HG03565 (cell line): ENCODE measurements at regions not wholly inside any gene's neighbourhood (a gene's known extent, or its start where the extent isn't known, plus 50 kb on each side); places are given as distances from the start of the nearest gene placed in this dataset.

Experiments used
- ATAC-seq: cut with Tn5 transposase; IDR thresholded peaks from one replicate; pipeline ENCODE4 v1.9.1; 2021; ENCODE audit warnings: mild to moderate bottlenecking, moderate library complexity; ENCODE audit not compliant: unreplicated experiment

- no peak for ATAC-seq
Measured at GRCh38 chr4:54542119-54542438, 115.7 kb upstream of the KIT start.

DNA sequence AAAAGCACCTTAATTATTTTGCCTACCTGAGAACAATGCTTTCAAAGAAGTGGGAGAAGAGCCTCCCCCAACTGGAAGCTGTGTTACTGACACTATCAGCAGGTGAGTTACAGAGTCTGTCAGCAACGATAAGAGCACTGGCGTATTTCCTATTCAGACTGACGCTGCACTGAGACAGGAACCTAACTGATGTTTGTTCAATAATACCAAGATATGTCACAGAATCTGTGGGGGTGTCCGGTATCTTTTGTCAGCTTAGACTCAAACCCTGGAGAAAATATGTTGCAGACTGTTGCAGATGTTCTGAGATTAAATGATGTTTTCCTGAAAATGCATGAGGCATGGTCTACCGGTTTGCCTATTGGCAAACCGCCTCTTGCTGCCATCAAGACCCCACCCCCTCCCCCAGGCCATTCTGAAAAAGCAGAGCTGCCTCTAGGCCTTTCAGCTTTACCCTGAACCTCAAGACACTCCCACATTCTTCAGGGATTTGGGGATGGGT lies 115.2 kb upstream of the KIT start:
- ATAC-seq: no peak

DNA sequence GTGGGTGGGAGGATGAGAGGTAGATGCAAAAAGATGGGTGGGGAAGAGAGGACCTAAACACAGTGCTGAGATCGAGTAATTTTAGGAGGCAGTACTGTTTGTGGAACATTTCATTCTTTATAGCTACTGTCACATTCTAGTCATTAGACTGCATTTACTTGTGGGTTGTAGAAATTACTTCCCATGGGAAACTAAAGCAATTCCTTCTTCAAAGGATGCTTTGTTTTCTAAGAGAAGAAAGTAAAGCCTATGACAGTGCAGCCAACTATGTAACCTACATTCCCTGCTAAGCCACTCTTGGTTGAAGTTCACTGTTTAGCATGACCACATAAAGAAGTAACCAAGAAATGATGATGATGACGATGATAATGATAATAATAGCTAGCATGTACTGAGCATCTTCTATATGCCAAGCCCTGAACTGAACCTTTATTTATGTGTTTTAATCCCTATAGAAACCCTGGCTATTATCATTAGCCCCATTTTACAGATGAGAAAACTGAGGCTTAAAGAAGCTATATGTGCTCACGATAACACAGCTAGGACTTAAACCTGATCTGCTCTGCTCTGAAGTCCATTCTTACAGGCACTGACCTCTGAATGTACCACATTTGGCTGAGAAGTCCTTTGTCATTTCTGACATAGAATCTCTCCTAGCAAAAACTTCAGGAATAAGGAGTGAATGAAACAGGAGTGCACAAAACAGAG lies 114.5 kb upstream of the KIT start:
- ATAC-seq: no peak

DNA sequence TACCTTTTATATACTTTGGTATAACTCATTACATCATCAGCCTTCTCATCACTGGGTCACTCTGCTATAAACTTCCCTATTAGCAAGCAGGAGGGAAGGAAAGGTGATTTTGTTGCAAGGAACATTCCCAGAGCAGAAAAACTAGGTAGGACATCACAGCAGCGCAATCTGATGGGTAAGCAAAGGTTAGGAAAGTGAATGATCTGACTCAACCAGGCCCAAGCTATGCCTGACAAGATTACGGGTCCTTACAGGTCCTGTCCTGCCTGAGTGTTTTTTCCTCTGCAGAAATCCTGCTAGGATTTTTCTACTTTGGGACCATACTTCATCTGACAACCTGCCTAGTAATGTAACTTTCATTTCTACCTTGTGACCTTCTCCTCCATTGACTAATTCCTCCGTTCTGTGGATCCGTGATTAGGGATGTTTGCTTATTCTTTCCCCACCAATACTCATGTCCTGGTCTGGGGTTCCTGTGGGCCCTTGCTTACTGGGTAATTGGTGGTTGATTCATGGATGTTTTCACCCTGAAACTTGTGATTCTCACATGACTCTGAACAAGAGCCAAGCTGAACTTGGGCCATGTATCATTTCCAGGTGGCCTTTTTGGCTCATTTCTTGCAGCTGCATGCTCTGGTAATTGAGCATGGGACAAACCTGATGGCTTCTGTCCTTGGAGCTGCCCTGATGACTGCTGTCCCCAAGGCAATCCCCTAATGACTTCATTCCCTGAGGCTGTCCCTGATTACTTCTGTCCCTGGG lies 111.9 kb upstream of the KIT start:
- ATAC-seq: no peak

- peak; percentile 68 for ATAC-seq
Measured at GRCh38 chr4:54547299-54548097, 110.3 kb upstream of the KIT start.

DNA sequence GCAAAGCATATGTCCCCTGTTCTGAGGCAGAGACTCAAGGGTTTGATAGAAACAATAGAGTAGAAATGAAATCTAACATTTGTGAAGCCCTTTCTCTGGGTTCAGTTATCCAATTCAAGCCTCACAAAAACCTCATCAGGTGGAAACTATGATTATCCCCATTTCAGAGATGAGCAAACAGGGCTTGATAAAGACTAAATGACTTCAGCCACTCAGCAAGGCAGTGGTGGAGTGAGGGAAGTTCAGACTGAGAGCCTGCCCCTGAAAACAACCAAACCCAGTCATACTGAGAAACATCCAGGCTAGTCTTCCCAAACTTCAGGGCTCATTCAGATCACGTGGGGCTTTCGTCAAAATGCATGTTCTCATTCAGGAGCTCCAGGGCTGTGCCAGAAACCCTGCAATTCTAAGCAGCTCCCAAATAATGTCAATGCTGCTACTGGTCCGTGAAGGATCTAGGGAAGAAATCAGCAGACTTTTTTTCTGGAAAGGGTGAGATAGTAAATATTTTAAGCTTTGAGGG lies 109.6 kb upstream of the KIT start:
- ATAC-seq: peak; percentile 35

- ATAC-seq: no peak
Measured at GRCh38 chr4:54548831-54549460, 108.8 kb upstream of the KIT start.

DNA sequence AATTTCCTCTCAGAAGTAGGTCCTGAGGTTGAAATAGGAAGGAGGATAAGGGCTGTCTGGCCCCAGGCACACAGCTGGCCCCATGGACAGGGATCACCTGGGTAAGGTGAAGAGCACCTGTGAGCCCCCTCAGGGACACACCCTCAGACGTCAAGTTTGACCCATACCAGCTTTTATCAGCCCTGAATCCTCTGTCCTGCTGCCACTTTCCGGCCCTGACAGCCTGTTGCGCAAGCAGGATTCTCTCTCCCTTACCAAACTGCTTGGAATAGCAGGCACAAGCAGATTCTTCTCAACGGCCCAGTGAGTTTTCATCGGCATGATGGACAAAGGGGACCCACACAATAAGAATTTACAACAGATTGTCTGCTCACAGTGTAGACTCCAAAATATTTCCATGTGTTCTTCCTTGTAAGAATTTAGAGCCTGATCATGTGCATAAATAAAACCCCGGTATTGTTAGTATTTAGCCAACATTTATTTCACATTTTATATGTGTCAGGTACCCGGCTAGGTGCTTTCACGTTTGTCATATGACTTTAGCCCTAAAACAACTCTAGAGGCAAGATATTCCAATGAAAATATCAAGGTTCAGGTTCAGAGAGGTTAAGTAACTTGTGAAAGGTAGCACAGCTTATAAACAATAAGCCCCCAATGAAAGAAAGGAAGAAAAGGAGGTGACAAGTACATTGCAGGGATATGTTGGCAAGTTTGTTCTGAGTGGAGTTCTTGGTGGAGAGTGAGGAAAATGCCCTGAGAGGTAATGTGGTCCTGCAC lies 107.2 kb upstream of the KIT start:
- no peak for ATAC-seq

DNA sequence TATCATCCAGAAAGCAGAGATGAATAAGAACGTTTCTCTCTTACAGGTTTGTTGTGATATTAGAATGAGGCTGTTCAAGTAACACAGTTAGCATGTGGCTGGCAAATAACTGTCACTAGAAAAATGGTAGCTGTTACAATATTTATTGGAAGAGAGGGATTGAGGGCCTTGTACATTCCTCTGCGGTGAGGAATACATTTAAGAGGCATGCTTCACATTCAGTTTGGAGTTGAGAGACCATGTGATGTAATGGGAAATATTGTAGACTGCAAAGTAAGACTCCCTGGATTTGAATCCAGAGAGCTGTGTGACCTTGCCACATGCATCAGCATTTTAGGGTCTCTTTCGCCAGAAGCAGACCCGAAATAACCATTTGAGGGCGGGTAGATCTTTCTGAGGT lies 104.8 kb upstream of the KIT start:
- no peak for ATAC-seq

DNA sequence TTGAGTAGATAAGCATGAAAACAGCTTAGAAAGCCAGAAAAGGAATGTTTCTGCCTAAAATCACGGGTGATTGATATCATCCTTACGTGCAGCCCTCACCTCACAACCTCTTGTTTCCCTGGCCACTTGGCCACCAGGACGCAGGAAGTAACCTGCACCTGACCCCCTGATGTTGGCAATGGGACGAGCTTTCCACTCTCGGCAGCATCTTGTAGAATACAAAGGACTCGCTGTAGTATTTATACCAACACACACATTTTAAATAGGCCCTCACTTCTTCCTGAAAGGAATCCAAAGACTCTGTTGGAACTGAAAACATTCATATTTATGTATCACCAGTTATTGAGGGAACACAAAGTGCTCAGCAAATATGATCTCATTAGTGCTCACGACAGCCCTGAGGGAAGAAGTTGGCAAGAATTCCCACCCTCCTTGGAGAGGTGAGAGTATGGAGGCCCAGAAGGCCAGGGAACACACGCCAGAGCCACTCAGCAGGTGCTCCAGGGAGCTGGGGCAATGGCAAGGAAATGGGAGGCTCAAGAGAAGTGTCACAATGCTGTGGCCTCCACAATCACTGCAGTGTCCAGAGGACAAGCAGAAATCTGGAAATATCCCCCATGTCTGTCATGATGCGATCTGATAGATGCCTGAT lies 103.3 kb upstream of the KIT start:
- no peak for ATAC-seq

DNA sequence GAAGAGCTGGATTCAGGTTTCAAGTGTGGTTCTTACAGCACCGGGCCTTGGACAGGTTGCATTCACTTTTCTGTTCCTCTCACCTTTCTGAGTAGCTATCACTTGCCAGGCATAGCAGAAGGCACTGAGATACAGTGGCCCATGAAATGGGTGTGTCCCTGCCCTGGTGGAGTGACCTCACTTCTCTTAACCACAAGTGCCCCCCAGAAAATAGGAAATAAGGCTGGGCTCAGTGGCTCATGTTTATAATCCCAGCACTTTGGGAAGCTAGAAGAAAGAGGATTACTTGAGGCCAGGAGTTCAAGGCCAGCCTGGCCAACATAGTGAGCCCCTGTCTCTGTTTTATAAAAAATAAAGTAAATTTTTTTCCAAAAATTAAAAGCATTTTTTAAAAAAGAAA lies 101.7 kb upstream of the KIT start:
- ATAC-seq: no peak

DNA sequence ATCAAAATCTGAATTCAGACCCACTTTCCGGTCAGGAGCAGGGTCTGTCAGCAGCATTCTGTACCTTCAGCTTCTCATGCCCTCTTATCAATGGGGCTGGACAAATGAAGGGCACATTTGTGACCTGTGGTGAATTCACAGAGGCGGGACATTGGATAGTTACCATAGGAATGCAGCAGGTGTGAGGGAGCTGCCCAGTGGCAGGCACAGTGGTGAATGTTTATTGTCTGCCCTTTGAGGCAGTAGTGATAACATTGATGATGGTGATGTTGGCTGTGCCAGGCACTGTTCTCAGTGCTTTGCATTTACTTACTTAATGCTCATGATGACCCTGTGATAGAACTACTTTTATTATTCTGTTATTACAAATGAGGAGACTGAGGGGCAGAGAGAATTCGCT lies 101.2 kb upstream of the KIT start:
- no peak for ATAC-seq

GRCh38 chr4:54558889-54559677 lies 98.7 kb upstream of the KIT start:
- no peak for ATAC-seq

- ATAC-seq: no peak
Measured at GRCh38 chr4:54560513-54560912, 97.2 kb upstream of the KIT start.

- ATAC-seq: no peak
Measured at GRCh38 chr4:54561940-54562339, 95.8 kb upstream of the KIT start.

- no peak for ATAC-seq
Measured at GRCh38 chr4:54566608-54567007, 91.1 kb upstream of the KIT start.

DNA sequence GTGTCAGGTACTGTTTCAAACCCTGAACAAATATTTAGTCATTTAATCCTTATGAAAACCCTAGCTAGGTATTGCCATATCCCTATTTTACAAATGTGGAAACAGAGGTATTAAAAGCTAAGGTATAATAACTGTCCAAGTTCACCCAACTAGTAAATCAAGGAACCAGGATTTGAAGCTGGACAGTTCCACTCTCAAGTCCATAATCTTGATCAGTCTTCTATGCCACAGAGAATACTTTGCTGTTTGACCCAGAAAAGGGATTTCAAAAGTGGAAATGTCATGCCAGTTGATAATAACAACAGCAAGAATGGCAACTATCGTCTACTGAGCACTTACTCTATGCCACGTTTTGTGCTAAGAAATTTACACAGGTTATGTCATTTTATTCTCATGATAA lies 90.4 kb upstream of the KIT start:
- no peak for ATAC-seq

- no peak for ATAC-seq
Measured at GRCh38 chr4:54568184-54568583, 89.6 kb upstream of the KIT start.

DNA sequence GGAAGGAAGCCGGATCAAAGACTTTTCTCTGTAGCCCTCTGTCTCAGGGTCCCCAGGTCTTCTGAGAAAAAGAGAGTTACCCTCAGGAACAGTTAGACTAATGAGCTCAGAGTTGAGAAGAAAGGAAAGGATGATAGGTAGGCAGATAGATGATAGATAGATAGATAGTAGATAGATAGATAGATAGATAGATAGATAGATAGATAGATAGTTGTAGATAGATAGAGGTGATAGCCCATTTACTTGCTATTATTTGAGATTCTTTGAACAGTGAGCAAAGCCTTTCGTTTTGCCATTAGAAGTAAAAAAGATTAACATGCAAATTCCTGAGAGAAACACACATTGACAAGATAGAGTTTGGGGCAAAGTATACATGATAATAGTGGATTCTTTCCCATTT lies 86.9 kb upstream of the KIT start:
- ATAC-seq: no peak
